WTC11 (cell line): ENCODE measurements at regions not wholly inside any gene's neighbourhood (a gene's known extent, or its start where the extent isn't known, plus 50 kb on each side); places are given as distances from the start of the nearest gene placed in this dataset.
A peak's percentile ranks its signal among the peaks of the same experiment; 100 is the strongest.

ENCODE experiments used
- ATAC-seq: fragments of 200-7000 bp; cut with Tn5 transposase; 2 replicates; pipeline ENCODE4 v1.10.0; 2021; ENCODE audit warnings: mild to moderate bottlenecking, moderate library complexity
- CTCF ChIA-PET: fragments of 300-600 bp; sonication (Branson Sonifier 250); formaldehyde crosslinking; loops from one replicate; lab custom pipeline; 2021; ENCODE audit warnings: antibody characterized with exemption; lab: Charles Lee
- POLR2A ChIA-PET: fragments of 350-600 bp; sonication (Branson Sonifier 250); formaldehyde crosslinking; loops from one replicate; lab custom pipeline; 2021; ENCODE audit warnings: antibody characterized with exemption; lab: Charles Lee
- DNase-seq: peaks from one replicate; pipeline ENCODE4 v3.0.0; 2021; ENCODE audit warnings: low spot score
- H3K27ac Mint-ChIP-seq: 2 replicates; pipeline ENCODE4 v1.8.0; 2021; ENCODE audit warnings: mixed read lengths
- H3K27me3 Mint-ChIP-seq: 2 replicates; pipeline ENCODE4 v1.8.0; 2021; ENCODE audit warnings: low read depth, mild to moderate bottlenecking, moderate library complexity, mixed read lengths
- H3K36me3 Mint-ChIP-seq: 2 replicates; pipeline ENCODE4 v1.8.0; 2021; ENCODE audit warnings: mixed read lengths
- H3K4me1 Mint-ChIP-seq: 2 replicates; pipeline ENCODE4 v1.8.0; 2022; ENCODE audit warnings: mixed read lengths
- H3K4me3 Mint-ChIP-seq: 2 replicates; pipeline ENCODE4 v1.8.0; 2021; ENCODE audit warnings: mild to moderate bottlenecking, moderate library complexity, mixed read lengths
- H3K9me3 Mint-ChIP-seq: 2 replicates; pipeline ENCODE4 v1.8.0; 2021; ENCODE audit warnings: mixed read lengths
- AFF4 ChIP-seq: sonication (generic); formaldehyde crosslinking; IDR thresholded peaks from 2 replicates; pipeline ENCODE4 v1.8.1; 2023; ENCODE audit warnings: mild to moderate bottlenecking, missing genetic modification reagents, borderline replicate concordance
- E2F4 ChIP-seq: sonication (generic); formaldehyde crosslinking; IDR thresholded peaks from 2 replicates; pipeline ENCODE4 v1.8.1; 2022; ENCODE audit warnings: low read depth, mild to moderate bottlenecking, moderate library complexity, missing genetic modification reagents, borderline replicate concordance
- E2F5 ChIP-seq: sonication (generic); formaldehyde crosslinking; IDR thresholded peaks from 2 replicates; pipeline ENCODE4 v1.8.1; 2022; ENCODE audit warnings: mild to moderate bottlenecking, moderate library complexity, missing genetic modification reagents
- EMX1 ChIP-seq: fragments of 250-450 bp; sonication (Bioruptor Pico); IDR thresholded peaks from 2 replicates; pipeline ENCODE4 v1.8.0; 2021; ENCODE audit warnings: mild to moderate bottlenecking
- ETV6 ChIP-seq: sonication (generic); formaldehyde crosslinking; IDR thresholded peaks from 2 replicates; pipeline ENCODE4 v1.8.1; 2022; ENCODE audit warnings: mild to moderate bottlenecking, missing genetic modification reagents
- GABPB1 ChIP-seq: sonication (generic); formaldehyde crosslinking; IDR thresholded peaks from 2 replicates; pipeline ENCODE4 v1.8.1; 2023; ENCODE audit warnings: mild to moderate bottlenecking, missing genetic modification reagents
- NFE2L1 ChIP-seq: sonication (generic); formaldehyde crosslinking; IDR thresholded peaks from 2 replicates; pipeline ENCODE4 v1.8.1; 2023; ENCODE audit warnings: missing genetic modification reagents
- NR1H2 ChIP-seq: sonication (generic); formaldehyde crosslinking; IDR thresholded peaks from 2 replicates; pipeline ENCODE4 v1.9.0; 2021; ENCODE audit warnings: mild to moderate bottlenecking, moderate library complexity, missing genetic modification reagents
- PREB ChIP-seq: sonication (generic); formaldehyde crosslinking; IDR thresholded peaks from 2 replicates; pipeline ENCODE4 v1.8.1; 2022; ENCODE audit warnings: mild to moderate bottlenecking, missing genetic modification reagents, moderate library complexity, borderline replicate concordance
- SMAD3 ChIP-seq: sonication (generic); formaldehyde crosslinking; IDR thresholded peaks from 2 replicates; pipeline ENCODE4 v1.8.0; 2022; ENCODE audit warnings: missing genetic modification reagents, mild to moderate bottlenecking, borderline replicate concordance
- STAT6 ChIP-seq: sonication (generic); formaldehyde crosslinking; conservative IDR thresholded peaks from 2 replicates; pipeline ENCODE4 v1.8.1; 2023; ENCODE audit warnings: mild to moderate bottlenecking, low read depth, missing genetic modification reagents, moderate library complexity
- TEAD1 ChIP-seq: sonication (generic); formaldehyde crosslinking; IDR thresholded peaks from 2 replicates; pipeline ENCODE4 v1.8.0; 2022; ENCODE audit warnings: mild to moderate bottlenecking, missing genetic modification reagents
- TEAD4 ChIP-seq: sonication (generic); formaldehyde crosslinking; IDR thresholded peaks from 2 replicates; pipeline ENCODE4 v1.8.0; 2022; ENCODE audit warnings: mild to moderate bottlenecking, missing genetic modification reagents
- TF ChIP-seq, protein P1 (sequence below): fragments of 250-450 bp; sonication (Bioruptor Pico); IDR thresholded peaks from 2 replicates; pipeline ENCODE4 v1.9.0; 2021; ENCODE audit warnings: mild to moderate bottlenecking, borderline replicate concordance
- TF ChIP-seq, protein P2 (sequence below): sonication (generic); formaldehyde crosslinking; IDR thresholded peaks from 2 replicates; pipeline ENCODE4 v1.8.1; 2023; ENCODE audit warnings: mild to moderate bottlenecking, moderate library complexity, missing genetic modification reagents

GRCh38 chr9:107547303-107547702, 57.7 kb upstream of the KLF4 start (continued):
- TF ChIP-seq, protein P1, sequence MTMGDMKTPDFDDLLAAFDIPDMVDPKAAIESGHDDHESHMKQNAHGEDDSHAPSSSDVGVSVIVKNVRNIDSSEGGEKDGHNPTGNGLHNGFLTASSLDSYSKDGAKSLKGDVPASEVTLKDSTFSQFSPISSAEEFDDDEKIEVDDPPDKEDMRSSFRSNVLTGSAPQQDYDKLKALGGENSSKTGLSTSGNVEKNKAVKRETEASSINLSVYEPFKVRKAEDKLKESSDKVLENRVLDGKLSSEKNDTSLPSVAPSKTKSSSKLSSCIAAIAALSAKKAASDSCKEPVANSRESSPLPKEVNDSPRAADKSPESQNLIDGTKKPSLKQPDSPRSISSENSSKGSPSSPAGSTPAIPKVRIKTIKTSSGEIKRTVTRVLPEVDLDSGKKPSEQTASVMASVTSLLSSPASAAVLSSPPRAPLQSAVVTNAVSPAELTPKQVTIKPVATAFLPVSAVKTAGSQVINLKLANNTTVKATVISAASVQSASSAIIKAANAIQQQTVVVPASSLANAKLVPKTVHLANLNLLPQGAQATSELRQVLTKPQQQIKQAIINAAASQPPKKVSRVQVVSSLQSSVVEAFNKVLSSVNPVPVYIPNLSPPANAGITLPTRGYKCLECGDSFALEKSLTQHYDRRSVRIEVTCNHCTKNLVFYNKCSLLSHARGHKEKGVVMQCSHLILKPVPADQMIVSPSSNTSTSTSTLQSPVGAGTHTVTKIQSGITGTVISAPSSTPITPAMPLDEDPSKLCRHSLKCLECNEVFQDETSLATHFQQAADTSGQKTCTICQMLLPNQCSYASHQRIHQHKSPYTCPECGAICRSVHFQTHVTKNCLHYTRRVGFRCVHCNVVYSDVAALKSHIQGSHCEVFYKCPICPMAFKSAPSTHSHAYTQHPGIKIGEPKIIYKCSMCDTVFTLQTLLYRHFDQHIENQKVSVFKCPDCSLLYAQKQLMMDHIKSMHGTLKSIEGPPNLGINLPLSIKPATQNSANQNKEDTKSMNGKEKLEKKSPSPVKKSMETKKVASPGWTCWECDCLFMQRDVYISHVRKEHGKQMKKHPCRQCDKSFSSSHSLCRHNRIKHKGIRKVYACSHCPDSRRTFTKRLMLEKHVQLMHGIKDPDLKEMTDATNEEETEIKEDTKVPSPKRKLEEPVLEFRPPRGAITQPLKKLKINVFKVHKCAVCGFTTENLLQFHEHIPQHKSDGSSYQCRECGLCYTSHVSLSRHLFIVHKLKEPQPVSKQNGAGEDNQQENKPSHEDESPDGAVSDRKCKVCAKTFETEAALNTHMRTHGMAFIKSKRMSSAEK (CRISPR knock-in tag): no peak
- TF ChIP-seq, all 79 proteins: peak for 0

DNA sequence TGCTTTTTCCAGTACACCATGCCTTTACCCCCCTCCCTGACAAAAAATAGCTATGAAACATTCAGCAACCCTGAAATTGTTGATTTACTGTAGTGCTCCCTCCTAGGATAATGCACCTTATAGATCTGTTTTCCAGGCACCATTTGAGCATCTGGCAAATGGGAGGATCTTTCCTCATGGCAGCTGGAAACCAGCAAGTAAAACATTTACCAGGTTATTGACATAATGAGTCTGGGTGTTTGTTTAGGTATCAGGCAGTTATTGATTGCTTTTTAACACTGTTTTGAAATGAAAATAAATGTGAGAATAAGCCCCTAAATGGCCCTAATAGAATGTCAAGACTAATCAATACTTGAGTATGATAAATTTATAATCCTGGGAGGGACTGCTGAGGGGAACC, 57.3 kb upstream of the KLF4 start:
- H3K4me3 Mint-ChIP-seq: no peak overlapping the region
- H3K9me3 Mint-ChIP-seq: no peaks in the 10 kb centered on the region
- CTCF ChIA-PET: no interaction called here
- POLR2A ChIA-PET: no interaction called here
- H3K27me3 Mint-ChIP-seq: no peaks in the 10 kb centered on the region
- no peak for DNase-seq
- peaks cover 20% of the 10 kb centered on the region for H3K4me1 Mint-ChIP-seq
- 0 out of 2 replicates have a peak, but pooled peaks have one; percentile 14 for TF ChIP-seq GABPB1 (CRISPR knock-in tag)
- no peak for TF ChIP-seq ETV6
- no peaks in the 10 kb centered on the region for H3K36me3 Mint-ChIP-seq
- no peak for ATAC-seq
- H3K27ac Mint-ChIP-seq: no peak overlapping the region

GRCh38 chr9:107545036-107545435, 55.5 kb upstream of the KLF4 start:
- DNase-seq (no peak), ATAC-seq (0 out of 2 replicates have a peak, but pooled peaks have one; percentile 43)
- no peak overlapping the region for H3K4me3 Mint-ChIP-seq
- no peaks in the 10 kb centered on the region for H3K9me3 Mint-ChIP-seq
- no peaks in the 10 kb centered on the region for H3K36me3 Mint-ChIP-seq
- CTCF ChIA-PET: no interaction called here
- peaks cover 29% of the 10 kb centered on the region for H3K4me1 Mint-ChIP-seq
- POLR2A ChIA-PET: no interaction called here
- no peak overlapping the region; the same call in 1 of the 2 replicates for H3K27ac Mint-ChIP-seq
- H3K27me3 Mint-ChIP-seq: no peaks in the 10 kb centered on the region
- TF ChIP-seq E2F5 (CRISPR knock-in tag): no peak
- TF ChIP-seq E2F4 (CRISPR knock-in tag): no peak
- no peak for TF ChIP-seq PREB (CRISPR knock-in tag)
- TF ChIP-seq EMX1 (CRISPR knock-in tag): no peak
- TF ChIP-seq NR1H2: no peak
- no peak for TF ChIP-seq STAT6 (CRISPR knock-in tag)
- TF ChIP-seq, protein P2, sequence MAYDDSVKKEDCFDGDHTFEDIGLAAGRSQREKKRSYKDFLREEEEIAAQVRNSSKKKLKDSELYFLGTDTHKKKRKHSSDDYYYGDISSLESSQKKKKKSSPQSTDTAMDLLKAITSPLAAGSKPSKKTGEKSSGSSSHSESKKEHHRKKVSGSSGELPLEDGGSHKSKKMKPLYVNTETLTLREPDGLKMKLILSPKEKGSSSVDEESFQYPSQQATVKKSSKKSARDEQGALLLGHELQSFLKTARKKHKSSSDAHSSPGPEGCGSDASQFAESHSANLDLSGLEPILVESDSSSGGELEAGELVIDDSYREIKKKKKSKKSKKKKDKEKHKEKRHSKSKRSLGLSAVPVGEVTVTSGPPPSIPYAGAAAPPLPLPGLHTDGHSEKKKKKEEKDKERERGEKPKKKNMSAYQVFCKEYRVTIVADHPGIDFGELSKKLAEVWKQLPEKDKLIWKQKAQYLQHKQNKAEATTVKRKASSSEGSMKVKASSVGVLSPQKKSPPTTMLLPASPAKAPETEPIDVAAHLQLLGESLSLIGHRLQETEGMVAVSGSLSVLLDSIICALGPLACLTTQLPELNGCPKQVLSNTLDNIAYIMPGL: no peak
- no peak for TF ChIP-seq SMAD3 (CRISPR knock-in tag)
- TF ChIP-seq NFE2L1 (CRISPR knock-in tag): no peak
- no peak for TF ChIP-seq AFF4 (CRISPR knock-in tag)
- no peak for TF ChIP-seq TEAD4 (CRISPR knock-in tag)
- TF ChIP-seq TEAD1 (CRISPR knock-in tag): no peak
